HEK293T (cell line): ENCODE measurements at regions not wholly inside any gene's neighbourhood (a gene's known extent, or its start where the extent isn't known, plus 50 kb on each side); places are given as distances from the start of the nearest gene placed in this dataset.

Experiments used
- CTCF ChIA-PET: fragments of 350-600 bp; formaldehyde crosslinking; extraction: SDS; loops from one replicate; lab custom pipeline; 2021; ENCODE audit warnings: antibody characterized with exemption, inconsistent platforms; lab: Yijun Ruan, JAX
- POLR2A ChIA-PET: fragments of 350-600 bp; formaldehyde crosslinking; extraction: SDS; loops from one replicate; lab custom pipeline; 2020; ENCODE audit warnings: antibody characterized with exemption, inconsistent platforms; lab: Yijun Ruan, JAX
- DNase-seq: peaks from one replicate; pipeline ENCODE4 v3.0.0; 2012; ENCODE audit warnings: mixed read lengths; ENCODE audit errors: extremely low spot score
- ARNT ChIP-seq: fragments of 450-650 bp; IDR thresholded peaks from 2 replicates; pipeline ENCODE4 v1.6.1; 2017; ENCODE audit warnings: mild to moderate bottlenecking
- BHLHE40 ChIP-seq: fragments of 450-650 bp; IDR thresholded peaks from 2 replicates; pipeline ENCODE4 v1.6.1; 2016; ENCODE audit warnings: mild to moderate bottlenecking, moderate library complexity, borderline replicate concordance
- CTBP1 ChIP-seq: fragments of 450-650 bp; IDR thresholded peaks from 2 replicates; pipeline ENCODE4 v1.6.1; 2016; ENCODE audit warnings: borderline replicate concordance
- ELF4 ChIP-seq: fragments of 450-650 bp; IDR thresholded peaks from 2 replicates; pipeline ENCODE4 v1.6.1; 2017; ENCODE audit warnings: antibody characterized with exemption
- FOXA1 ChIP-seq: fragments of 450-650 bp; IDR thresholded peaks from 2 replicates; pipeline ENCODE4 v1.6.1; 2016; ENCODE audit warnings: mild to moderate bottlenecking
- FOXK2 ChIP-seq: fragments of 450-650 bp; IDR thresholded peaks from 2 replicates; pipeline ENCODE4 v1.6.1; 2016; ENCODE audit warnings: mild to moderate bottlenecking
- FOXM1 ChIP-seq: fragments of 450-650 bp; IDR thresholded peaks from 2 replicates; pipeline ENCODE4 v1.6.1; 2017; ENCODE audit warnings: mild to moderate bottlenecking, borderline replicate concordance
- HDGF ChIP-seq: fragments of 450-650 bp; IDR thresholded peaks from 2 replicates; pipeline ENCODE4 v1.6.1; 2017; ENCODE audit warnings: antibody characterized with exemption, borderline replicate concordance
- L3MBTL2 ChIP-seq: fragments of 450-650 bp; conservative IDR thresholded peaks from 2 replicates; pipeline ENCODE4 v1.6.1; 2016; ENCODE audit warnings: mild to moderate bottlenecking
- LEF1 ChIP-seq: fragments of 450-650 bp; IDR thresholded peaks from 2 replicates; pipeline ENCODE4 v1.6.1; 2017; ENCODE audit warnings: mild to moderate bottlenecking, borderline replicate concordance
- NFRKB ChIP-seq: fragments of 450-650 bp; IDR thresholded peaks from 2 replicates; pipeline ENCODE4 v1.6.1; 2016; ENCODE audit warnings: mild to moderate bottlenecking, moderate library complexity
- SP1 ChIP-seq: fragments of 450-650 bp; IDR thresholded peaks from 2 replicates; pipeline ENCODE4 v1.6.1; 2017
- SUZ12 ChIP-seq: fragments of 450-650 bp; IDR thresholded peaks from 2 replicates; pipeline ENCODE4 v1.6.1; 2016; ENCODE audit warnings: mild to moderate bottlenecking
- TARDBP ChIP-seq: fragments of 450-650 bp; IDR thresholded peaks from 2 replicates; pipeline ENCODE4 v1.6.1; 2016
- ZNF384 ChIP-seq: fragments of 450-650 bp; IDR thresholded peaks from 2 replicates; pipeline ENCODE4 v1.6.1; 2016
- TF ChIP-seq, protein P1 (sequence below): fragments of 450-650 bp; IDR thresholded peaks from 2 replicates; pipeline ENCODE4 v1.6.1; 2016

GRCh38 chr2:188142636-188143295 is 148.9 kb upstream of the GULP1 start:
- POLR2A ChIA-PET, result no interaction called here
- no peak for DNase-seq
- TF ChIP-seq, protein P1, sequence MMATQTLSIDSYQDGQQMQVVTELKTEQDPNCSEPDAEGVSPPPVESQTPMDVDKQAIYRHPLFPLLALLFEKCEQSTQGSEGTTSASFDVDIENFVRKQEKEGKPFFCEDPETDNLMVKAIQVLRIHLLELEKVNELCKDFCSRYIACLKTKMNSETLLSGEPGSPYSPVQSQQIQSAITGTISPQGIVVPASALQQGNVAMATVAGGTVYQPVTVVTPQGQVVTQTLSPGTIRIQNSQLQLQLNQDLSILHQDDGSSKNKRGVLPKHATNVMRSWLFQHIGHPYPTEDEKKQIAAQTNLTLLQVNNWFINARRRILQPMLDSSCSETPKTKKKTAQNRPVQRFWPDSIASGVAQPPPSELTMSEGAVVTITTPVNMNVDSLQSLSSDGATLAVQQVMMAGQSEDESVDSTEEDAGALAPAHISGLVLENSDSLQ, result no peak
- TF ChIP-seq ELF4 (no peak), HDGF (no peak), SUZ12 (no peak), FOXK2 (no peak), FOXA1 (no peak), LEF1 (no peak), ARNT (no peak), BHLHE40 (no peak), FOXM1 (no peak), SP1 (no peak), TARDBP (no peak), ZNF384 (no peak), NFRKB (no peak), L3MBTL2 (no peak), CTBP1 (no peak)
- CTCF ChIA-PET, result no interaction called here

GRCh38 chr2:188145885-188146284 is 145.8 kb upstream of the GULP1 start:
- TF ChIP-seq ARNT (no peak), SP1 (no peak), LEF1 (no peak), ELF4 (no peak), L3MBTL2 (no peak), NFRKB (no peak), ZNF384 (no peak), FOXK2 (no peak), SUZ12 (no peak), FOXA1 (no peak), TARDBP (no peak), BHLHE40 (no peak)
- TF ChIP-seq, protein P1, result no peak
- CTCF ChIA-PET, result no interaction called here
- POLR2A ChIA-PET, result no interaction called here
- DNase-seq, result no peak

GRCh38 chr2:188146888-188147287 is 144.8 kb upstream of the GULP1 start:
- ChIA-PET POLR2A (no interaction called here), CTCF (interaction anchor here (0.6 kb wide), 1 partner anchor 1461 kb away, joined by 3 read pairs; no protein-coding TSS in a partner anchor)
- DNase-seq, result no peak
- TF ChIP-seq CTBP1 (no peak), ARNT (no peak), TARDBP (no peak), FOXM1 (no peak), ZNF384 (no peak), SP1 (no peak), LEF1 (no peak), NFRKB (no peak), SUZ12 (no peak), FOXK2 (no peak), L3MBTL2 (no peak), FOXA1 (no peak), HDGF (no peak), ELF4 (no peak)

- no peak for DNase-seq
- TF ChIP-seq ZNF384, result no peak
- TF ChIP-seq L3MBTL2, result no peak
- TF ChIP-seq CTBP1, result no peak
- no peak for TF ChIP-seq FOXM1
- TF ChIP-seq FOXK2, result no peak
- TF ChIP-seq SUZ12, result no peak
- TF ChIP-seq, protein P1, result no peak
- ChIA-PET POLR2A (no interaction called here), CTCF (interaction anchor here (1.0 kb wide), 1 partner anchor 652 kb away, joined by 3 read pairs; no protein-coding TSS in a partner anchor)
These were observed 140.0 kb upstream of the GULP1 start for GRCh38 chr2:188151670-188152069.

DNA sequence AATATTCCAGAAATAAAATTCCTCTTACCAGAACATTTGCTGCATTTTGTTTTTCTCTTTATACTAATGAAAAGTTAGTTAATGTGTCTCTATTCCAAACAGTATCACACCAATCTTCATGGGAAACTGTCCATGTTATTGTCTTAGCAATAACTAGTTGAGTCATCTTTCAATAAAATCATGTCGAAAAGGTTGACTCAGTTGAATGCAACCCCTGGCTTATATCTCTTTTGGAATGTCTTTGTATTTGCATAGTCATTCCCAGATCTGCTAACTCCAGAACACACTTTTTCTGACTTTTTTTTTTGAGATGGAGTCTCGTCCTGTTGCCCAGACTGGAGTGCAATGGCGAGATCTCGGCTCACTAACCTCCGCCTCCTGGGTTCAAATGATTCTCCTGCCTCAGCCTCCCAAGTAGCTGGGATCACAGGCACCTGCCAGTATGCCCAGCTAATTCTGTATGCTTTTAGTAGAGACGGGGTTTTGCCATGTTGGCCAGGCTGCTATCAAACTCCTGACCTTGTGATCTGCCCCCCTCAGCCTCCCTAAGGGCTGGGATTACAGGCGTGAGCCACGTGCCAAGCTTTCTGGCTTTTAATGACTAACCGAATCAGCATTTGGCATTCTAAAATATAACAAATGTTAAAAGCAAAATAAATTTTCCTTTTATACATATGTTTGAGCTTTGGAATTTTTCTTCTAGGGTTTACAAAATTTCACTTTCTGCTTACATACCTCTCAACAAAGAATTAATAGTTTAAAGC is 133.2 kb upstream of the GULP1 start:
- TF ChIP-seq, protein P1, result no peak
- TF ChIP-seq TARDBP, result no peak
- no peak for TF ChIP-seq ZNF384
- no peak for TF ChIP-seq HDGF
- no peak for TF ChIP-seq BHLHE40
- no peak for TF ChIP-seq CTBP1
- TF ChIP-seq L3MBTL2, result no peak
- no peak for TF ChIP-seq NFRKB
- TF ChIP-seq LEF1, result no peak
- no peak for TF ChIP-seq ARNT
- no peak for TF ChIP-seq FOXA1
- TF ChIP-seq SP1, result no peak
- no peak for TF ChIP-seq ELF4
- TF ChIP-seq SUZ12, result no peak
- DNase-seq, result no peak
- ChIA-PET POLR2A (no interaction called here), CTCF (interaction anchor here (0.5 kb wide), 1 partner anchor 135 kb away, joined by 4 read pairs; no protein-coding TSS in a partner anchor)
